Hematopoietic multipotent progenitor cell (in vitro differentiated cells): ENCODE measurements at regions not wholly inside any gene's neighbourhood (a gene's known extent, or its start where the extent isn't known, plus 50 kb on each side); places are given as distances from the start of the nearest gene placed in this dataset.

ENCODE experiments used
- DNase-seq, 3 donors: peaks; one replicate each; pipeline ENCODE4 v3.0.0-alpha.2; 2011 to 2015; ENCODE audit warnings: low read depth in 2 of 3, low spot score in 2 of 3

DNA sequence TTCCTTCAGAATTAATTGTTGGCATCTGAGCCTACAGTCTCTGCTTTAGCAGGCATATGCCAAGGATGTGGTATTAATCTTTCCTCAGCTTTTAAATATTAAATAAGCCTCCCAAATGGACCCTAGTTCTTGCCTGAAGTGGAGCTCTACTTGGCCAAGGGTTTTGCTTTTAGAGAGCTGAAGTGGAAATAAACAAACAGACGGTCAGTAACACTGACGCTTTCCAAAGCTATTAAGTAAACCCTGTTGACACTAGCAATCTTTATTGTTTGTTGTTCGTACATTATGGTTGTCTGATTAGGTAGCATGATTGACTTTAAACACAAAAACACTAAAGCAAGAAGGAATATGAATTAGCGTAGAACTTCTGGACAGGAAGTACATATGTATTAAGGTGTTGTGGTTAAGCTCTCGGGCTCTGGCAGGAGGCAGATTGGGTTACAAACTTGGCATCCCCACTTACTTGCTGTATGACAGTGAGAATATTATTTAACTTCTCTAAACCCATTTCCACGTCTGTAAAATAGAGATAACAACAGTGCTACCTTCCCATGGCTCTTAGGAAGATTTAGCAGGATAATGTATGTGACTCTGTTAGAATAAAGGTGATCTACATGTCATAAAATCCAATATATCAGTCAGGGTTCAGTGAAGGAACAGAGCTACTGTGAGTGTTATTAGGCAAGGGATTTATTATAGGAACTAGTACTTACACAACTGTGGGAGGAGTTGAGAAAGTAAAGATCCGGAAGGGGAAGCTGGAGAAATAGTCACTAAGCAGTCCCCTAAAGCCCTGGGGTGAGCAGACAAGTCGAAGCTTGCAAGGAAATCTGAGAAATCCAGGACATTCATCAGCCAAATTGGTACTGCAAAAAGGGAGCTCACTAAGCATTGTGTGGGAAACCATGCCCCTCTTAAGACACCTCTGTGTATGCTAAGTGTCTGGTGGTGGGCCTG lies 92.2 kb upstream of the ATF7IP start:
- peak in 2 of 3 donors; percentile 35 to 85 for DNase-seq

DNA sequence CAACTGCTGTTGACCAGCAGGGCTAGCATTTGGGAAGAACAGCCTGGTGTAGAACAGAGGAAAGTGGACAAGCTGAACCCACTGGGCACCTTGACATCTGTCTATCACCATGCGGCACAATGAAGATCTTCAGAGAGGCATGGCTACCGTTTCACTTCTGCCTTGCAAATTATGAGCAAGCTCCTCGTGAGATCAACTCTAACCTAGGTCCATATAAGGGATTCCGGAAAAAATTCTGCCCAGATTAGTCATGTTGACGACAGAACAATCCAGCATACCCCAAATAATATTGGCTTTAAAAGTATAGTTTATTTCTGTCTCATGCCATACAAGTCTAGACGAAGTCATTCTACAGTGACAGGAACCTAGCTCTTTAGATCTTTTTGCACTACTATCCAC lies 91.6 kb upstream of the ATF7IP start:
- DNase-seq = no peak

DNA sequence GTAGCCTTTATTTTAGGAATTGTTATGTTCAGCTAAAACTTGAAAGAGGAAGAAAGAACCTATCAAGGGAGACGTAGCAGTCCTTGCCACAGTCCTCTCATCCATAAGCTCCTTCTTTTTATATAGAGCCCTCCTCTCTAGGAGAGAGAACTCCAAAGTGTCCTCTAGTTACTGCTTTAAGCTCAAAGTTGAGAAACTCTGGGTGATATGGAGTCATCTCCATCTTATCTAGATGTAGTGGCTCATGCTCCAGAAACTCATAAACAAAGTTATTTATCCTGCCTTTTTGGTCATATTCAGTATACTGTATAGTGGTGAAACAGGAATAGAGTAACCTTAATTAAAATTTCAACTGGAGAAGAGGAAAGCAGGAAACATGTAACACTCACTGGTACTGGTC lies 90.4 kb upstream of the ATF7IP start:
- DNase-seq = no peak

DNA sequence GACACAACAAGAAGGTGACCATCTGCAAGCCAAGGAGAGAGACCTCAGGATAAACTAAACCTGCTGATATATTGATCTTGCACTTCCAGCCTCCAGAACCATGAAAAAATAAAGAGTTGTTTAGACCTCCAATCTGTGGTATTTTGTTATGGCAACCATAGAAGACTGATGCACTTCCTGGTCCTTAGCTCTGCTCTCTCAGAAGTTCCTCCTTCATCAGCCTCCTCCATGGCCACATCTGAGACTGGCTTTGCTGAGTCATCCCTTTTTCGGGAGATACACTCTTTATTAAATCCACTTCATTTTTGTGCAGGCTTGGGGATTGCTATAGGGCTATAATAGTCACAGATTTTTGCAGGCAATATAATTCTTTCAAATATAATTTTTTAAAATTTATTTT lies 89.6 kb upstream of the ATF7IP start:
- DNase-seq = peak in 2 of 3 donors; percentile 25 to 63

DNA sequence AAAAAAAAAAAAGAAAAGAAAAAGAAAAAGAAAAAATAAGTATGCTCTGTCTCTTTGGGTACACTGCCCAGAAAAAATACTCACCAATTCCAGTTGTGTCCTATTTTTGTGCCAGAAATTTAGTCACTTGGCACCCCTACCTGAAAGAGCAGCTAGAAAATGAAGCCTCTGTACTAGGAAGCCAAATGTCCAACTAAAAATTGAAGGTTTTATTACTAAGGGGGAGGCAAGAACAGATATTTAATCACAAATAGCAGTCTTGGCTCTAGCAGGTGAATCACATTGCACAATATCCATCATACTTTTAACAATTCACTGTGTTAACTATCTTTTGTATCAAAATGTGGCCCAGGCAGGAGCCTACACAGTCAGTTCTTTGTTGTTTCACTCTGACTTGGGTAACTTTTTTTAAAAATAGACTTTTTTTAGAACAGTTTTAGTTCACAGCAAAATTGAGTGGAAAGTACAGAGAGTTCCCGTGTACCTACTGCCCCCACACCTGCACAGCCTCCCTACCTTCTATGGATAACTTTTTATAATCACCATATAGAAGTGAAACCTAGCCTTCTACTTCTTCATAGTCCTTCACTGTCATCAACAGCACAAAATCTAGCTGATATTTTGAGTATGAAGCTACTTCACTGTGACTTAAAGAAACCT lies 87.1 kb upstream of the ATF7IP start:
- no peak for DNase-seq

DNA sequence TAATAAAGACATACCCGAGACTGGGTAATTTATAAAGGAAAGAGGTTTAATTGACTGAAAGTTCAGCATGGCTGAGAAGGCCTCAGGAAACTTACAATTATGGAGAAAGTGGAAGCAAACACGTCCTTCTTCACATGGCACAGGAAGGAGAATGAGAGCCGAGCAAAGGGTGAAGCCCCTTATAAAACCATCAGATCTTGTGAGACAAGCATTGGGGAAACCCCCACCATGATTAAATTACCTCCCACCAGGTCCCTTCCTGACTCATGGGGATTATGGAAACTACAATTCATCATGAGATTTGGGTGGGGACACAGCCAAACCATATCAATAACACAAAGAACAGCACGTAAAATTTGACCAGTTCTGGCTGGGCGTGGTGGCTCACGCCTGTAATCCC lies 85.6 kb upstream of the ATF7IP start:
- DNase-seq = no peak

DNA sequence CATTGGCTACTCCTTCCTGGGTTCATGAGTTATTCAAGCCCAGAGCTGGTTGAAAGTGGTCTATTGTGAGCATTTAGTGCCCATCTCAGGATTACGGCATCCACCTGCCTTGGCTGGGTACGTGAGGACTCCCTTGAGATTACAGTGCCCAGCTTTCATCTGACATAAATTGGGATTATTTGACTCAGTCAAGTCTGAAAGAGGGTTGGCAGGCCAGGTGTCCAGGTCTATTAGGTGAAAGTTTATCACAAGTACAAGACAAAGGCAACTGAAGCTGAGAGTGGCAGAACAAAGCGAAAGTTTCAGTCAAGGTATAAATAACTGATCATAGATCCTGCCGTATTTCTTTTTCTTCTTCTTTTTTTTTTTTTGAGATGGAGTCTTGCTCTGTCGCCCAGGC lies 84.6 kb upstream of the ATF7IP start:
- DNase-seq = no peak

DNA sequence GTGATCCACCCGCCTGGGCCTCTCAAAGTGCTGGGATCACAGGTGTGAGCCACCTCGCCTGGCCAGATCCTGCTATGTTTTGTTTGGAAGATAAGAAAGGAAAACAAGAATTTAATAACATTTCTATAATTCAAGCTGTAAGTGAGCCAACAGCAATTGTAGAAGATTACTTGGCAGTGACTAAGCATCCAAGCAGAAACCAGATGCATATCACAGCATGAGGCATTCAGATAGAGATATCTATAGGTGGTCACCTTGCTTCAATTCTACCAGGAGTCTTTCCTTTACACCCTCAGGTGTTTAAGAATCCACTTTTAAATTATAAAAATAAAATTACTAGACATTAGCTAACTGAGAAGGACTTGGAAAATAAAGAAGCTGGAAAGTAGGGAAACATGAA lies 83.9 kb upstream of the ATF7IP start:
- no peak for DNase-seq

DNA sequence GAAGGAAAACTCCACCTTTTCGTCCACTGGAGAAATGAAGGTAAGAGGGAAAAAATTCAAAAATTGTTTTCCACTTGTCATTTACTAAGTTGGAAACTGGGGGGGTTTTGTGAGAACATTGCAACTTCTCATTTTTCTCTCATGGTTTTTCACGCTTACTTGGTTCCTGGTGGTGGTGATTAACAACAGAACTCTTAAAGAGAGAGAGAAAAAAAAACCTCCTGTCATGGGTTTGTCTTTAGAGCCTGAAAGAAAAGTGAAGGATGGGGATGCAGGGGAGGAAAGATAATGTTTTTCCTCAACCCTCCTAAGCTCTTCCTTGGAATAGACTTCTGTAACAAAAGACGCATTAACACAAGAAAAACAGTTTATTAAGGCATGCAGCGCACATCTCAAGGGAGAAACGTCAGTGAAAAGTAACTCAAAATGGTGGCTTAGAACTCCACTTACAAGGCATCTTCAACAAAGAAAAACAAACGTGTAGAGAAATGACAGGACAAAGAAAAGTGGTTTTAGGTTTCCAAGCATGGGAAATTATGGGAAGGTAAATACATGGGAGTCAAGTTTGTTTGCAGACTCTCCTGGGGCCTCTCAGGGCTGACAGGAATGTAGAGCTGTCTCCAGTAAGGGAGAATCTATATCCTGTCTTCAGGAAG lies 81.9 kb upstream of the ATF7IP start:
- peak in 1 of 3 donors; percentile 43 for DNase-seq

DNA sequence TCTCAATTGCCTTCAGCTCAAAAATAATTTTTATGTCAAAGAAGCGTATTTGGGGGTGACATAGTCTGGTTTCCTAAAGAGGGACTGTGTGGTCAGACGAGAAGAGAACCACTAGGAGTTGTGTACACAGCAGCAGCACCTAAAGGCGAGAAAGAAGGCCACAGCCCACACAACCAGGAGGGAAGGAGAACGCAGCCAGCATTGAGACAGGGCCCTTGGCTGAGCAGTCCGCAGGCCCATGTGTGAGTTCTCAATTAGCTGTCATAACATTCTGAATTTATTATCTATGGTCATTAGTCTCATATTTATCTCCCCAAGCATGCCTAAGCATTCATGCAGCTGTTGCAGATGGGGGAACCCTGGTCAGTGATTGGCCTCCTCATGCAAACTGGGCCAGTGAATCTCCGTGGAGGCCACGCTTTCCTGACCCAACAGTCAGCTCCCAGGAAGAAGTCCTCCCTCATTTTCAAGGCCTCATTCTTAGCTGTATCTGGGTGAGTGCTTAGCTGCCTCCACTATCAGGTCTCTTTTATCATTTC lies 81.2 kb upstream of the ATF7IP start:
- DNase-seq = no peak

DNA sequence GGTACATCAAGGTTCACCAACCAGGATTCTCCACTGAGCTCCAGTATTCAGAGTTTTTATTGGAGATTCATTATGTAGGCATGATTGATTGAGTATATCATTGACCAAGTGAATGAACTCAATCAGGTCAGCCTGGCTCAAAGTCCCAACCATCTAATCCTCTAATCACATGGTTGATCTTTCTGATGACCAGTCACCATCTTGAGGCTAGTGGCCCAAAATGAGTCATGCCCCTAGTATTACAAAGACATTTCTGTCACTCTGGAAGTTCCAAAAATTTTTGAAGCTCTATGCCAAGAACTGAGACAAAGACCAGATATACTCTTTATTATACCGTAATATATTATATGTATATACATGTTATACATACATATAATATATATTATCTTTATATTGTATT lies 75.9 kb upstream of the ATF7IP start:
- DNase-seq = no peak

DNA sequence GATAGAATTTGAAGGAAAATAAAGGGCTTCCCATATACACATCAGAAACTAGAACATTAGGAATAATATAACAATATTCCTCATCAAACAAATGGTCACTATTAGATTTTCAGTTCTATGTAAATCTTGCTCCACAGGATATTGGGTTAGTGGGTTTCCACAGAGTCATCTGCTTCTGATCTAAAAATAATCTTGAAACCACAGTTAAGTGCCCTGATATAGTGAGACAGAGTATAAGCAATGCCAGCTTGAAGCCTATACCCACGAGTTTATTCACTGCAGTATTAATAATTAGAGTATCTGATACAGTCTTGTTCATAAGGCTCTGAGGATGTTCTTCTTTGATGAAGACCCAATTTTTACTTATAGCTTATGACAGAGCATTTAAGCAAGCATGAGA lies 74.5 kb upstream of the ATF7IP start:
- no peak for DNase-seq

DNA sequence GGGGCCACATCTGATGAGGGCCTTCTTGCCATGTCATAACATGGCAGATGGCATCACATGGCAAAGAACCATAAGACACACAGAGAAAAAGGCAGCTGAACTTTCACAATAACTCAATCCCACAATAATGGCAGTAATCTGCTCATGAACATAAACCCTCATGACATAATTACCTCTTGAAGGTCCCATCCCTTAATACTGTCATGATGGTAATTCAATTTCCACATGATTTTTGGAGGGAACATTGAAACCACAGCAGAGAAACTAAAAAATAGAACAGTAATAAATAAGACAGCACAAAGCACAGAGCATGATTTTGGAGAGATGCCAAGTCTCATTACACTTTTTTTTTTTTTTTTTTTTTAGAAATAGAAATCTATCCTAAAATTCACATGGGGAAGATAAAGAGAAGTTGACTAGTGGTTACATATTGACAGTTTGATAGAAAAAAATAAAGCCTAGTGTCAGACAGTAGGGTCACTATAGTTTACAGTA lies 61.8 kb upstream of the ATF7IP start:
- DNase-seq = peak in 2 of 3 donors; percentile 20 to 65

DNA sequence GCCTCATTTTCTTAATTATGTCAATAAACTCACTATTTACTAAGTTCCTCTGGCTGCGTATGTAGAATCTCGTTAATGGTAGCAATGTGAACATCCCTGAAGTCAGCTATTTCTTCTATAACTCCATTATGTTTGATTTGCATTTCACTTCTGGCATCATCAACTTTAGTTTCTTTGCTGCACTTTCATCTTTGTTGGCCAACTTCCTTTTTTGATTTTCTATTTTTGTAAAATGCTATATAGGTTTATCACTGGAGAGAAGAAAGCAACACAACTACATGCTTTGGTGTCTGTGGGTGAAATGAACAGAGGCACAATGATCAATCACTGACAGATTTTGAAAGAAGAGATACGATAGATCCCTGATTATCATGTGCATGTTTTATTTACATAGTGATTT lies 58.5 kb upstream of the ATF7IP start:
- no peak for DNase-seq

DNA sequence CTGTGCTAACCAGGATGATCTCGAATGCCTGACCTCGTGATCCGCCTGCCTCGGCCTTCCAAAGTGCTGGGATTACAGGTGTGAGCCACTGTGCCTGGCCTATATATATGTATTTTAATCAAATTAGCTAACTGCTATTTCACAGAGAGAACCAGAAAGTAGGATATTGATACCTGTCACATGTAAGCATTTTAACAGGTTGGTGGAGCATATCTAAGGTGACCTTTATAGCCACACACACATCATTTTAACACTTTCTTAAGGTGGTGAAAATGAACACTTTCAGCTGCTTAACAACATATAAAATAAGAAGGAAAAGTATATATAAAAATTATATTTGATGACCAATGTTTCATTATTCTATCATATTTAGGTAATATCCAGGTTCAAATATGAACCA lies 57.0 kb upstream of the ATF7IP start:
- DNase-seq = no peak

DNA sequence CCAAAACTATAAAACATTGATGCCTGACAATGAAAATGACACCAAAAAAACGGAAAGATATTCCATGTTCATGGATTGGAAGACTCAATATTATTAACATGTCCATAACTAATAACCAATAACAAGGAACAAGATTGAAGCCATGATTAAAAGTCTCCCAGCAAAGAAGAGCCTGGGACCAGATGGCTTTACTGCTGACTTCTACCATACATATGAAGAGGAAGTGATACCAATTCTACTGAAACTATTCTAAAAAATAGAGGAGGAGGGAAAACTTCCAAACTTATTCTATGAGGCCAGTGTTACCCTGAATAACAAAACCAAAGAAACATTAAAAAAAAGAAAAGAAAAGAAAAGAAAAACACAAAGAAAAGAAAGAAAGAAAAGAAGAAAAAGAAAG lies 54.6 kb upstream of the ATF7IP start:
- no peak for DNase-seq

DNA sequence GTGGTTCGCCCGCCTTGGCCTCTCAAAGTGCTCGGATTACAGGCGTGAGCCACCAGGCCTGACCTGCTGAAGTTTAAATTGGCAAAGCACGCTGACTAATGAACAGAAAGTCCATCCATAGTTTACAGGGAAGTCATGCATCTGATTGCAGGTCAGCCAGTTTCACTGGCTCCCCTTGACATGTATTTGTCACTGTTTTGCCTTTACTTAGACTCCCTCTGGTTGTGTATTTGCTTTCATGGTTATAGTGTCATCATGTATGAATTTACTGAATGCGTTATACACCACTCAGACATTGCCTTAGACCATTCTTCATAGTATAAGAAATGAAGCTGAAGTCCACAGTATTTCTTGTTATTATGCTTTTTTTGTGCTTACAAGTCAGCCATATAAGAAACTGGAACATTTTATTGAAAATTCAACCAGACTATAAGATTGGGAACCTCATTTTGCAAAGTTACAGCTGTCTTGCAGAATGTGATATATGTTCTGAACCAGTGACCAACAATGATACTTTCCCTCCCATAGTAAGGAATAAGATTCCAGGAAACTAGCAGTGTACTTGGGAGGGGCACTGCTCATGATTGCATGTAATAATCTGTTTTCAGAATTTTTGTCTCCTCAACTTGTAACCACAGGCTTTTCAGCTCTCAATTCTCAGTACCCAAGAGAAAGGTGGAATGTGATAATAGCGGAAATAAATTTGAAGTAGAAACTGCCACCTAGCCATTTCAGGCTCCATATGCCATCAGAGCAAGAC lies 51.9 kb upstream of the ATF7IP start:
- no peak for DNase-seq

DNA sequence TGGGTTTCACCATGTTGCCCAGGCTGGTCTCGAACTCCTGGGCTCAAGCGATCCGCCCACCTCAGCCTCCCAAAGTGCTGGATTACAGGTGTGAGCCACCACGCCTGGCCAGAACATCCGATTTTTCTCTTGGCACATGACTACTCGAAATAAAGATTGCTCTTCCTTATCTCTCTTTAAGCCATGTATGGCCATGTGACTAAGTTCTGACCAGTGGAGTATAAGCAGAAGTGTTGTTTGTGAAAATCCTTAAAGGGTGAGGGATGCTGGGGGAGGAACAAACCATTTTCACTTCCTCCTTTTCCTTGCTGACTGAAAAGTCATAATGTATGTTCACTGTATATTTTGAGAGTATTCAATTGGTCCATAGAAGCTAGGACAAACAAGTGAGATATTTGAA lies 50.7 kb upstream of the ATF7IP start:
- peak in 1 of 3 donors; percentile 7 for DNase-seq

DNA sequence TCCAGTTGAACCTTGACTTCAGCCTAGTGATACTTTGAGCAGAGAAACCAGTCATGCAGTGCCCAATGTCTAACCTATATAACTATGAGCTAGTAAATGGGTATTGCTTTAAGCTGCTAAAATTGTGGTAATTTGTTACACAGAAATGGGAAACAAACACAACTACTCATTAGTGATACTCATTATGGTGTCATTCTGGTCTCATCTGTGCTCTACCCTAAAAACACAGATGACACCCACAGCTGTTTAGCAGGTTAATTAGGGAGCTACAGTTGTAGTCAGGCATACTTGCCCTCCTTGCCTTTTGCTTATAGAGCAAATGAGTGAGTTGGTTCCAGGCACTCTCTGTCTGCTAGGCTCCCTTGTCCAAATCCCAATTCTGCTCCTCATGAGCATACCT lies 50.0 kb upstream of the ATF7IP start:
- DNase-seq = no peak
